GM18505 (cell line): ENCODE measurements at regions not wholly inside any gene's neighbourhood (a gene's known extent, or its start where the extent isn't known, plus 50 kb on each side); places are given as distances from the start of the nearest gene placed in this dataset.
"Not testable (repeated sequence)": the region's sequence is repeated elsewhere in the genome, so short reads cannot be mapped to it uniquely, and the experiment has no call there.

Experiments used
- ATAC-seq: cut with Tn5 transposase; IDR thresholded peaks from one replicate; pipeline ENCODE4 v1.9.1; 2021; ENCODE audit not compliant: unreplicated experiment
- POLR2A ChIP-seq: IDR thresholded peaks from 4 replicates; pipeline ENCODE4 v1.6.1; 2011; ENCODE audit warnings: borderline replicate concordance; ENCODE audit not compliant: insufficient read depth, insufficient read length; ENCODE audit errors: extremely low read depth

- ATAC-seq = peak; percentile 62
- TF ChIP-seq POLR2A = no peak
These were observed 104.9 kb upstream of the EDEM3 start for GRCh38 chr1:184859381-184860105.

GRCh38 chr1:184858288-184858687, 103.6 kb upstream of the EDEM3 start:
- no peak for TF ChIP-seq POLR2A
- ATAC-seq = no peak

- no peak for TF ChIP-seq POLR2A
- no peak for ATAC-seq
These were observed 100.0 kb upstream of the EDEM3 start for GRCh38 chr1:184854496-184855140.

- ATAC-seq = no peak
- TF ChIP-seq POLR2A = no peak
These were observed 99.4 kb upstream of the EDEM3 start for GRCh38 chr1:184854036-184854435.

- no peak for TF ChIP-seq POLR2A
These were observed 97.4 kb upstream of the EDEM3 start for GRCh38 chr1:184851822-184852746.

GRCh38 chr1:184843732-184844495, 89.3 kb upstream of the EDEM3 start:
- TF ChIP-seq POLR2A = no peak
- ATAC-seq = peak; percentile 99

More at GRCh38 chr1:184851822-184852746, 97.4 kb upstream of the EDEM3 start:
- no peak for ATAC-seq

GRCh38 chr1:184840596-184840995, 85.9 kb upstream of the EDEM3 start:
- no peak for ATAC-seq
- no peak for TF ChIP-seq POLR2A

GRCh38 chr1:184838504-184838951, 83.9 kb upstream of the EDEM3 start:
- ATAC-seq = no peak
- no peak for TF ChIP-seq POLR2A

GRCh38 chr1:184836934-184837895, 82.6 kb upstream of the EDEM3 start:
- no peak for TF ChIP-seq POLR2A
- ATAC-seq = no peak

GRCh38 chr1:184836141-184836540, 81.5 kb upstream of the EDEM3 start:
- no peak for TF ChIP-seq POLR2A

GRCh38 chr1:184833994-184834393, 79.3 kb upstream of the EDEM3 start:
- ATAC-seq = not testable (repeated sequence)

More at GRCh38 chr1:184836141-184836540, 81.5 kb upstream of the EDEM3 start:
- no peak for ATAC-seq

- ATAC-seq = no peak
- TF ChIP-seq POLR2A = no peak
These were observed 77.9 kb upstream of the EDEM3 start for GRCh38 chr1:184832517-184832916.

- ATAC-seq = not testable (repeated sequence)
These were observed 74.8 kb upstream of the EDEM3 start for GRCh38 chr1:184829496-184829895.
